Left ventricle myocardium inferior (tissue), 1 donor: ENCODE measurements at regions not wholly inside any gene's neighbourhood (a gene's known extent, or its start where the extent isn't known, plus 50 kb on each side); places are given as distances from the start of the nearest gene placed in this dataset.
A peak's percentile ranks its signal among the peaks of the same experiment; 100 is the strongest.

ENCODE experiments used
- DNase-seq: peaks from one replicate; pipeline ENCODE4 v3.0.0-alpha.2; 2020
- H3K27ac ChIP-seq: fragments of 200-600 bp; replicated peaks from 2 replicates; pipeline ENCODE4 v1.8.0; 2021
- H3K27me3 ChIP-seq: fragments of 200-600 bp; 2 replicates; pipeline ENCODE4 v1.8.0; 2021; ENCODE audit warnings: low read depth
- H3K36me3 ChIP-seq: fragments of 200-600 bp; 2 replicates; pipeline ENCODE4 v1.8.0; 2021
- H3K4me1 ChIP-seq: fragments of 200-600 bp; 2 replicates; pipeline ENCODE4 v1.8.0; 2021
- H3K4me3 ChIP-seq: fragments of 200-600 bp; 2 replicates; pipeline ENCODE4 v1.8.0; 2021; ENCODE audit warnings: mild to moderate bottlenecking, moderate library complexity
- H3K9me3 ChIP-seq: fragments of 200-600 bp; replicated peaks from 2 replicates; pipeline ENCODE4 v1.8.0; 2021
- CTCF ChIP-seq: fragments of 200-600 bp; IDR thresholded peaks from 2 replicates; pipeline ENCODE4 v1.8.0; 2021; ENCODE audit warnings: antibody characterized with exemption, mild to moderate bottlenecking, borderline replicate concordance
- intact Hi-C: fragments of 100-400 bp; cut with micrococcal nuclease; formaldehyde crosslinking; loops from one replicate; pipeline ENCODE4 v1.11.0; 2022
- donor health status: DM: no; HTN: yes; CAD: no; lungs with severe emphysema.

- TF ChIP-seq CTCF: no peak
- H3K27ac ChIP-seq: no peak overlapping the region
- peaks cover 17% of the 10 kb centered on the region for H3K4me1 ChIP-seq
- H3K36me3 ChIP-seq: no peaks in the 10 kb centered on the region
- no peak for DNase-seq
- intact Hi-C loops: no loop called here
- no peak overlapping the region for H3K4me3 ChIP-seq
- no peaks in the 10 kb centered on the region for H3K27me3 ChIP-seq
- no peaks in the 10 kb centered on the region for H3K9me3 ChIP-seq
Observed at GRCh38 chr2:47239119-47239969, 63.0 kb upstream of the CALM2 start.

- TF ChIP-seq CTCF: no peak
- no peaks in the 10 kb centered on the region for H3K27me3 ChIP-seq
- H3K27ac ChIP-seq: no peak overlapping the region
- H3K4me1 ChIP-seq: peaks cover 17% of the 10 kb centered on the region
- no peak for DNase-seq
- intact Hi-C loops: no loop called here
- no peaks in the 10 kb centered on the region for H3K9me3 ChIP-seq
- no peaks in the 10 kb centered on the region for H3K36me3 ChIP-seq
- no peak overlapping the region for H3K4me3 ChIP-seq
Observed at GRCh38 chr2:47238638-47239037, 62.3 kb upstream of the CALM2 start.

GRCh38 chr2:47237375-47238334 is 61.3 kb upstream of the CALM2 start:
- DNase-seq: peak; percentile 56
- TF ChIP-seq CTCF: no peak
- Histone ChIP-seq H3K9me3 (no peaks in the 10 kb centered on the region), H3K27ac (peak overlapping the region; percentile 27), H3K4me3 (no peak overlapping the region), H3K27me3 (no peaks in the 10 kb centered on the region), H3K36me3 (no peaks in the 10 kb centered on the region), H3K4me1 (peaks cover 17% of the 10 kb centered on the region)
- intact Hi-C loops: no loop called here

- Histone ChIP-seq H3K4me3 (no peak overlapping the region), H3K36me3 (no peaks in the 10 kb centered on the region), H3K9me3 (no peaks in the 10 kb centered on the region), H3K27me3 (no peaks in the 10 kb centered on the region), H3K27ac (no peak overlapping the region), H3K4me1 (peaks cover 17% of the 10 kb centered on the region)
- TF ChIP-seq CTCF: no peak
- DNase-seq: no peak
- intact Hi-C loops: no loop called here
Observed at GRCh38 chr2:47236503-47237215, 60.3 kb upstream of the CALM2 start.

GRCh38 chr2:47235132-47235531 is 58.8 kb upstream of the CALM2 start:
- DNase-seq: no peak
- no peaks in the 10 kb centered on the region for H3K9me3 ChIP-seq
- intact Hi-C loops: no loop called here
- peaks cover 26% of the 10 kb centered on the region for H3K4me1 ChIP-seq
- H3K4me3 ChIP-seq: no peak overlapping the region
- H3K27me3 ChIP-seq: no peaks in the 10 kb centered on the region
- no peaks in the 10 kb centered on the region for H3K36me3 ChIP-seq
- H3K27ac ChIP-seq: no peak overlapping the region
- TF ChIP-seq CTCF: no peak
